Bronchial epithelial cell (primary cell): ENCODE measurements at regions not wholly inside any gene's neighbourhood (a gene's known extent, or its start where the extent isn't known, plus 50 kb on each side); places are given as distances from the start of the nearest gene placed in this dataset.

Experiments
- DNase-seq: peaks from one replicate; pipeline ENCODE4 v3.0.0-alpha.2; 2010; ENCODE audit warnings: low read depth
- FAIRE-seq: peaks from 2 replicates; lab custom pipeline; 2011; peaks lifted over from hg19 to GRCh38; lab: Jason Lieb, UNC
- H3K27me3 ChIP-seq: 2 replicates; pipeline ENCODE4 v1.5.1; 2011; ENCODE audit warnings: low read length; ENCODE audit not compliant: control insufficient read depth, insufficient read depth
- H3K36me3 ChIP-seq: 2 replicates; pipeline ENCODE4 v1.5.1; 2011; ENCODE audit warnings: low read length; ENCODE audit not compliant: control insufficient read depth, insufficient read depth
- H3K4me3 ChIP-seq: 2 replicates; pipeline ENCODE4 v1.5.1; 2011; ENCODE audit warnings: mild to moderate bottlenecking, low read depth, low read length, control low read depth
- TF ChIP-seq, protein P1 (sequence below): IDR thresholded peaks from 2 replicates; pipeline ENCODE4 v1.5.1; 2011; ENCODE audit warnings: mild to moderate bottlenecking, moderate library complexity, low read length, control low read depth, inconsistent platforms; ENCODE audit not compliant: insufficient read depth, severe bottlenecking

DNA sequence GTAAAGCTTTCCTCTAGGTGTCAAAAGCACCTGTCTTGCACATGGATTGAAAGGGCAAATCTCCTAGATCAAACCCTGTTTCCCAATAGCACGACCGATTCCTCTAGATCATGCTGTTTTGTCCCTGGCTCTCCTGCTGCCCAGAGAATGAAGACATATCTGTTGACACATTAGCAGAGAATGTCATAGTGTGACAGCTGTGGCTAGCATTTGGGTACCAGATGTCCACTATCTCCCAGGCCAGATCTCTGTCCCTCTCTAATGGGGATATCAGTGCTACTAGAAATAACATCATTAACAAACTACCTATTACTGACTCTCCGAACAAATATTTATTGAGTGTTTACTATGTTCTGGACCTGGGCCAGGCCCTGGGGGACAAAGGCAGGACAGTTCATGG lies 72.4 kb upstream of the ISX start:
- H3K27me3 ChIP-seq, result no peaks in the 10 kb centered on the region
- no peak for FAIRE-seq
- DNase-seq, result no peak
- no peak overlapping the region for H3K4me3 ChIP-seq
- no peaks in the 10 kb centered on the region for H3K36me3 ChIP-seq
- TF ChIP-seq, protein P1, sequence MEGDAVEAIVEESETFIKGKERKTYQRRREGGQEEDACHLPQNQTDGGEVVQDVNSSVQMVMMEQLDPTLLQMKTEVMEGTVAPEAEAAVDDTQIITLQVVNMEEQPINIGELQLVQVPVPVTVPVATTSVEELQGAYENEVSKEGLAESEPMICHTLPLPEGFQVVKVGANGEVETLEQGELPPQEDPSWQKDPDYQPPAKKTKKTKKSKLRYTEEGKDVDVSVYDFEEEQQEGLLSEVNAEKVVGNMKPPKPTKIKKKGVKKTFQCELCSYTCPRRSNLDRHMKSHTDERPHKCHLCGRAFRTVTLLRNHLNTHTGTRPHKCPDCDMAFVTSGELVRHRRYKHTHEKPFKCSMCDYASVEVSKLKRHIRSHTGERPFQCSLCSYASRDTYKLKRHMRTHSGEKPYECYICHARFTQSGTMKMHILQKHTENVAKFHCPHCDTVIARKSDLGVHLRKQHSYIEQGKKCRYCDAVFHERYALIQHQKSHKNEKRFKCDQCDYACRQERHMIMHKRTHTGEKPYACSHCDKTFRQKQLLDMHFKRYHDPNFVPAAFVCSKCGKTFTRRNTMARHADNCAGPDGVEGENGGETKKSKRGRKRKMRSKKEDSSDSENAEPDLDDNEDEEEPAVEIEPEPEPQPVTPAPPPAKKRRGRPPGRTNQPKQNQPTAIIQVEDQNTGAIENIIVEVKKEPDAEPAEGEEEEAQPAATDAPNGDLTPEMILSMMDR, result no peak

GRCh38 chr22:34997633-34998299 lies 68.2 kb upstream of the ISX start:
- Histone ChIP-seq H3K27me3 (no peaks in the 10 kb centered on the region), H3K36me3 (no peaks in the 10 kb centered on the region), H3K4me3 (no peak overlapping the region)
- TF ChIP-seq, protein P1, result no peak
- FAIRE-seq, result no peak
- DNase-seq, result no peak

DNA sequence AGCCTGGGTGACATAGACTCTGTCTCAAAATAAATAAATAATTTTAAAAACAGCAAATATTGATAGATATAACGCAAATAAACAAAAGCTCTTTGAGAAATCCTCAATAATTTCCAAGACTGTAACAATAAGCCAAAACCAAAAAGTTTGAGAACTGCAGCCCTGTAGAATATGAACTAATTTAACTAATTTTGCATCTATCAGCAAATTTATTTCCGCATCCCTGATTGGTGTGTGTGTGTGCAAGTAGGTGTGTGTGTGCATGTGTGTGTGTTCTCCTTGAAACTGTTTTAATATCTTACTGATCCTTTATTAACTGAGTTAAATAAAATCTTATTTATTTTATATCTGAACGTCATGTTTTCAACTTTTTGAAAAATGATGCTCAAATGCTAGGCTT lies 67.0 kb upstream of the ISX start:
- DNase-seq (no peak), FAIRE-seq (no peak)
- Histone ChIP-seq H3K36me3 (no peaks in the 10 kb centered on the region), H3K4me3 (no peak overlapping the region), H3K27me3 (no peaks in the 10 kb centered on the region)
- TF ChIP-seq, protein P1, result no peak

DNA sequence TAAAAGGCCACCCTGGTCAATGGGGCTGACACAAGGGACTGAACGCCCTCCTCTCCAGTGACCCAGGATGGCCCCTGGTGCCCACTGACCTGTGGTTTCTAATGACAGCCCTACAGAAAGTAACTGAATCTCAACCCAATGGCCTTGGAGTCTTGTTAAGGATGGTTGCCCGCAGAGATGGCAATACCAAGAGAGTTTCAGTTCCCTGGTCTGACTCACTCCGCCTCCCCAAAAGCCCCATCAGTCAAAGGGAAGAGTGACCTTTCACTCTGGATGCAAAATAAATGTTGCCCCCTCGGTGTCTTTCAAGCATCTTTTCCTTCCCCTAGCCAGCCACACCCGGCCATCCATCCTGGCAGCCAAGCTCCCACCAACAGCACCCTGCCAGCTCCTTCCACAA lies 57.7 kb upstream of the ISX start:
- FAIRE-seq, result no peak

DNA sequence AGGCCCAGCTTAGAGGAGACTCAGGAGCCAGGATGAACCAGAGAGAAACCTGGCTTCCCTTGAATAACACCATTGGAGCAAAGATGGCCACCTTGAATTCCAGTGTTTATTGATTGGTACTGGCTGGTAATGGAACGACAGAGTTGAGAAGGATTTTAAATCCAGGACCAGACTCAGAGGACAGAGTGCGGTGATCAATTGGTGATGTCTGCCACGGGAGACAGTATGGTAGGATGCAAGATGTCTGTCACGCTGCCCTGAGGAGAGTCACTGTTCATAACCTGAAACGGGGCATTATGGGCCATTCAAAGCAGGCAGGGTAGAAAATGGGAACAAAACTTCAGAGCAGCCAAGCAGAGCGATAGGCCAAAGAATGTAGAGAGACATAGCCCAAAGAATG lies 55.4 kb upstream of the ISX start:
- Histone ChIP-seq H3K4me3 (no peak overlapping the region), H3K27me3 (no peaks in the 10 kb centered on the region), H3K36me3 (no peaks in the 10 kb centered on the region)
- DNase-seq, result no peak
- TF ChIP-seq, protein P1, result no peak
- peak; percentile 52 for FAIRE-seq

More for the DNA sequence above, 57.7 kb upstream of the ISX start:
- TF ChIP-seq, protein P1, result no peak
- no peak for DNase-seq
- H3K36me3 ChIP-seq, result no peaks in the 10 kb centered on the region
- H3K4me3 ChIP-seq, result no peak overlapping the region
- no peaks in the 10 kb centered on the region for H3K27me3 ChIP-seq

DNA sequence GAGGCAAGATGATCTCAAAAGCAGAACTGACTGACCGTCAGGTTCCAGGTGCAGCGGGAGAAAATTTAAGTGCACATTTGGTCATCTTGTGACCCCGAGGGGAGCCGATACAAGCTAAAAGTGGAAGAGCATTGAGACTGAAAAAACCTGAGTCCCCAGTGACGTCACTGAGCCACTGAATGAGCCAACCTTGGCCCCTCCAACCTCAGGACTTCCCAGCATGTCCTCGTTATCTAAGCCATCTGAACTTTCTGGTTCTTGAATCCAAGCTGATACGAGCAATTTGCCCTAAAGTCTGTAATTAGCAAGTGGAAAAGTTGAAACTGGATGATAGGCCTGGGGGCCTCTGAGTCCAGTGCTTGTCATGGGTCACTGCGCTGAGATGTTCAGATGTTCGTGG lies 51.1 kb upstream of the ISX start:
- Histone ChIP-seq H3K27me3 (no peaks in the 10 kb centered on the region), H3K36me3 (no peaks in the 10 kb centered on the region), H3K4me3 (no peak overlapping the region)
- TF ChIP-seq, protein P1, result no peak
- DNase-seq (no peak), FAIRE-seq (no peak)
